Activated naive CD4-positive, alpha-beta T cell (primary cell): ENCODE measurements at regions not wholly inside any gene's neighbourhood (a gene's known extent, or its start where the extent isn't known, plus 50 kb on each side); places are given as distances from the start of the nearest gene placed in this dataset.
"Not testable (repeated sequence)": the region's sequence is repeated elsewhere in the genome, so short reads cannot be mapped to it uniquely, and the experiment has no call there.

Source experiments
- DNase-seq, 4 experiments: peaks; one replicate each; lab custom pipeline; 2025; lab: John Stamatoyannopoulos, UW

- DNase-seq, result no peak
These were observed 175.4 kb downstream of the SQOR start for GRCh38 chr15:45810201-45810600.

GRCh38 chr15:45812200-45812599, 177.4 kb downstream of the SQOR start:
- no peak for DNase-seq

- DNase-seq, result not testable (repeated sequence)
These were observed 182.7 kb downstream of the SQOR start for GRCh38 chr15:45817578-45817977.

- no peak for DNase-seq
These were observed 186.6 kb downstream of the SQOR start for GRCh38 chr15:45821390-45821789.

GRCh38 chr15:45822968-45823367, 188.1 kb downstream of the SQOR start:
- DNase-seq, result not testable (repeated sequence)

- DNase-seq, result no peak
These were observed 192.4 kb downstream of the SQOR start for GRCh38 chr15:45827275-45827674.

GRCh38 chr15:45827766-45828165, 192.9 kb downstream of the SQOR start:
- no peak for DNase-seq

- DNase-seq, result no peak
These were observed 194.7 kb downstream of the SQOR start for GRCh38 chr15:45829336-45830153.

- no peak for DNase-seq
These were observed 197.0 kb downstream of the SQOR start for GRCh38 chr15:45831787-45832186.

GRCh38 chr15:45834622-45835021, 199.8 kb downstream of the SQOR start:
- DNase-seq, result no peak

GRCh38 chr15:45842151-45842550, 207.3 kb downstream of the SQOR start:
- no peak for DNase-seq

GRCh38 chr15:45847645-45848044, 212.8 kb downstream of the SQOR start:
- DNase-seq, result no peak

- no peak for DNase-seq
These were observed 214.3 kb downstream of the SQOR start for GRCh38 chr15:45849136-45849535.

GRCh38 chr15:45854455-45855202, 219.8 kb downstream of the SQOR start:
- no peak for DNase-seq

GRCh38 chr15:45855210-45855906, 220.5 kb downstream of the SQOR start:
- DNase-seq, result no peak

- DNase-seq, result no peak
These were observed 221.2 kb downstream of the SQOR start for GRCh38 chr15:45855907-45856579.

- no peak for DNase-seq
These were observed 222.5 kb downstream of the SQOR start for GRCh38 chr15:45857291-45857690.

- no peak for DNase-seq
These were observed 223.7 kb downstream of the SQOR start for GRCh38 chr15:45858491-45858890.

- no peak for DNase-seq
These were observed 227.2 kb downstream of the SQOR start for GRCh38 chr15:45862034-45862433.

GRCh38 chr15:45863881-45864580, 229.2 kb downstream of the SQOR start:
- DNase-seq, result no peak

- DNase-seq, result no peak
These were observed 231.8 kb downstream of the SQOR start for GRCh38 chr15:45866616-45867015.

GRCh38 chr15:45867281-45867680, 232.5 kb downstream of the SQOR start:
- DNase-seq, result no peak
